ENCODE measurements at regions not wholly inside any gene's neighbourhood (a gene's known extent, or its start where the extent isn't known, plus 50 kb on each side); places are given as distances from the start of the nearest gene placed in this dataset.
"Not testable (repeated sequence)": the region's sequence is repeated elsewhere in the genome, so short reads cannot be mapped to it uniquely, and the experiment has no call there.

GRCh38 chr2:53182601-53183000, 585.0 kb upstream of the CHAC2 start:
- intact Hi-C loops (cut with DNase I, micrococcal nuclease): no loop called here
- ATAC-seq: peak; percentile 52
- no peak for DNase-seq

- ATAC-seq: peak; percentile 61
- intact Hi-C loops (cut with DNase I, micrococcal nuclease): no loop called here
Measured at GRCh38 chr2:53181759-53182158, 585.8 kb upstream of the CHAC2 start.

GRCh38 chr2:53177327-53177726, 590.3 kb upstream of the CHAC2 start:
- DNase-seq (no peak), ATAC-seq (no peak)
- intact Hi-C loops (cut with DNase I, micrococcal nuclease): no loop called here

More at GRCh38 chr2:53181759-53182158, 585.8 kb upstream of the CHAC2 start:
- no peak for DNase-seq

GRCh38 chr2:53174539-53174938, 593.1 kb upstream of the CHAC2 start:
- peak; percentile 26 for ATAC-seq
- intact Hi-C loops (cut with DNase I, micrococcal nuclease): no loop called here
- no peak for DNase-seq

GRCh38 chr2:53173698-53174455, 593.7 kb upstream of the CHAC2 start:
- ATAC-seq: no peak
- intact Hi-C loops (cut with DNase I, micrococcal nuclease): no loop called here
- DNase-seq: no peak

- ATAC-seq: no peak
- no peak for DNase-seq
- intact Hi-C loops (cut with DNase I, micrococcal nuclease): no loop called here
Measured at GRCh38 chr2:53173091-53173490, 594.5 kb upstream of the CHAC2 start.

- DNase-seq (no peak), ATAC-seq (no peak)
- intact Hi-C loops (cut with DNase I, micrococcal nuclease): no loop called here
Measured at GRCh38 chr2:53170466-53170865, 597.1 kb upstream of the CHAC2 start.

- ATAC-seq (no peak), DNase-seq (no peak)
- intact Hi-C loops (cut with DNase I, micrococcal nuclease): no loop called here
Measured at GRCh38 chr2:53167227-53167626, 600.4 kb upstream of the CHAC2 start.

- ATAC-seq (no peak), DNase-seq (no peak)
- intact Hi-C loops (cut with DNase I, micrococcal nuclease): no loop called here
Measured at GRCh38 chr2:53150146-53150545, 617.5 kb upstream of the CHAC2 start.

GRCh38 chr2:53148221-53148620, 619.4 kb upstream of the CHAC2 start:
- no peak for DNase-seq
- ATAC-seq: no peak
- intact Hi-C loops (cut with DNase I, micrococcal nuclease): no loop called here

GRCh38 chr2:53131416-53131815, 636.2 kb upstream of the CHAC2 start:
- intact Hi-C loops (cut with DNase I, micrococcal nuclease): no loop called here
- ATAC-seq (no peak), DNase-seq (no peak)

GRCh38 chr2:53130441-53130943, 637.1 kb upstream of the CHAC2 start:
- ATAC-seq (no peak), DNase-seq (no peak)

GRCh38 chr2:53129851-53130250, 637.8 kb upstream of the CHAC2 start:
- intact Hi-C loops (cut with DNase I, micrococcal nuclease): no loop called here
- ATAC-seq: no peak
- no peak for DNase-seq

More at GRCh38 chr2:53130441-53130943, 637.1 kb upstream of the CHAC2 start:
- intact Hi-C loops (cut with DNase I, micrococcal nuclease): no loop called here

GRCh38 chr2:53127061-53127650, 640.4 kb upstream of the CHAC2 start:
- intact Hi-C loops (cut with DNase I, micrococcal nuclease): no loop called here
- DNase-seq (peak; percentile 66 to 76), ATAC-seq (peak; percentile 98)

GRCh38 chr2:53114991-53115390, 652.6 kb upstream of the CHAC2 start:
- DNase-seq (no peak), ATAC-seq (no peak)
- intact Hi-C loops (cut with DNase I, micrococcal nuclease): no loop called here

- no peak for ATAC-seq
- no peak for DNase-seq
- intact Hi-C loops (cut with DNase I, micrococcal nuclease): no loop called here
Measured at GRCh38 chr2:53114582-53114981, 653.0 kb upstream of the CHAC2 start.

- intact Hi-C loops (cut with DNase I, micrococcal nuclease); ATAC-seq; DNase-seq: not testable (repeated sequence)
Measured at GRCh38 chr2:53112408-53112807, 655.2 kb upstream of the CHAC2 start.

- ATAC-seq: no peak
- no peak for DNase-seq
- intact Hi-C loops (cut with DNase I, micrococcal nuclease): no loop called here
Measured at GRCh38 chr2:53111406-53111805, 656.2 kb upstream of the CHAC2 start.

GRCh38 chr2:53111004-53111403, 656.6 kb upstream of the CHAC2 start:
- no peak for DNase-seq
- intact Hi-C loops (cut with DNase I, micrococcal nuclease): no loop called here
- ATAC-seq: no peak

GRCh38 chr2:53108246-53108645, 659.4 kb upstream of the CHAC2 start:
- intact Hi-C loops (cut with DNase I, micrococcal nuclease): no loop called here

More at GRCh38 chr2:53108246-53108645, 659.4 kb upstream of the CHAC2 start:
- ATAC-seq: no peak
- DNase-seq: no peak

Data from left colon (tissue), 2 donors.